ENCODE measurements at regions not wholly inside any gene's neighbourhood (a gene's known extent, or its start where the extent isn't known, plus 50 kb on each side); places are given as distances from the start of the nearest gene placed in this dataset.
A peak's percentile ranks its signal among the peaks of the same experiment; 100 is the strongest.
"Not testable (repeated sequence)": the region's sequence is repeated elsewhere in the genome, so short reads cannot be mapped to it uniquely, and the experiment has no call there.

DNA sequence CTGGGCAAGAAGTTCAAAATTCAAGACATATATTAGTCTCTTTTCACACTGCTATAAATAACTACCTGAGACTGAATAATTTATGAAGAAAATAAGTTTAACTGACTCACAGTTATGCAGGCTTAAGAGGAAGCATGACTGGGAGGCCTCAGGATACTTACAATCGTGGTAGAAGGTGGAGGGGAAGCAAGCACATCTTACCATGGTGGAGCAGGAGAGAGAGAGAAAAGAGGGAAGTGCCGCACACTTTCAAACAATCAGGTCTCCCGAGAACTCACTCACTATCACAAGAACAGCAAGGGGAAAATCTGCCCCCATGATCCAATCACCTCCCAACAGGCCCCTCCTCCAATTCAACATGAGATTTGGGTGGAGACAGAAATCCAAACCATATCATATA is 273.3 kb upstream of the RASGEF1B start:
- Mint-ChIP-seq H3K9me3 (no peaks in the 10 kb centered on the region), H3K4me1 (no peaks in the 10 kb centered on the region), H3K36me3 (no peaks in the 10 kb centered on the region), H3K4me3 (no peak overlapping the region), H3K27ac (no peak overlapping the region)
- DNase-seq (ENCODE audit: low spot score in 2 of 2) (no peak), ATAC-seq (no peak)

DNA sequence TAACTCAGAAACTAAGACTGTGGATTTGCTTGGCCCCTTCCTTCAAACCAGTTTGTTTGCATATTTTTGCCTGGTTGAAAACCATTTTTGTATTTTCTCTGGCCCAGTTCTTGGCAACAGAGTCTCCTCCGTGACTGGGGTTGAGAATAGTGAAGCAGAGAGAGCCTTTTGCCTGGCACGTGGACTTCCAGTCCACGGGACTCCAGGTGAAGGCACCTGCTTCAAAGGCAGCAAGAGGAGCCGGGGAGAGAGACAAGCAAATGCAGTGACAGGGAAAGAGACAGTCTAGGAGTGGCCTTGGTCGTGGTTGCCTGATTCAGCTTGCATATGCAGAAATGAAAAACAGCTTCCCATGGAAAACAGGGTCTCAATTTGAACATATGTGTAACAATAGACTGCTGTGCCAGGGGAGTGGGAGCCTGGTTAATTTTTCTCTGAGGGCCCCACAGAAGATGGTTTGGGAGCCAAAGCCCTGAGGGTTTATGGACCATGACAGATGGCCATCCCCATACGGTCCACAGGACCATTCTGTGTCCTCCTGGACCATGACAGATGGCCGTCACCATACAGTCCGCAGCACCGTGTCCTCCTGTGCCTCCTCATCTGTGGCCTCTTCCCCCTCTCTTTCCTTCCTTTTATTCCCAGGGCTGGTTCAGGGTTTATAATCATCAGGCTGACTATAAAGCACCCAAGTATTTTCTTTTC is 272.2 kb upstream of the RASGEF1B start:
- Mint-ChIP-seq H3K9me3 (no peaks in the 10 kb centered on the region), H3K36me3 (no peaks in the 10 kb centered on the region), H3K4me1 (no peaks in the 10 kb centered on the region), H3K4me3 (no peak overlapping the region), H3K27ac (no peak overlapping the region)
- DNase-seq (ENCODE audit: low spot score in 2 of 2), result no peak
- ATAC-seq, result no peak

DNA sequence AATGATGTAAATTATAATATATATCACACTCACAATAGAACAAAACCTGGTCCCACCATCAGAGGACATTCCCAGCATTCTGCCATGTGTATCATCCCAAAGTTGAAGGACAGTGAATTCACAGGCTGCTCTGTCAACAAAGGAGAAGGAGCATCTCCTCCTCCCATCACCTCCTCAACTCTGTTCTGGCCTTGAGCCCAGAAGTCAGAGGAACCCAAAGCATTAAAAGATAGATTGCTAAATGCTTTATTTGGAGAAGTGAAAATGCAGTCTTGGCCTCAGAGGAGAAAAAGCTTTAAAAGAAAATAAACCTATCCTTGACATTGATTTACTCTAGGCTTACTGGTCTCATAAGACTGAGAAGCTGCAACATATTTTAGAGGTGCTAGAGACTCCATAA is 268.8 kb upstream of the RASGEF1B start:
- Mint-ChIP-seq H3K4me1 (no peaks in the 10 kb centered on the region), H3K36me3 (no peaks in the 10 kb centered on the region), H3K9me3 (no peaks in the 10 kb centered on the region), H3K27ac (no peak overlapping the region), H3K4me3 (no peak overlapping the region)
- ATAC-seq (no peak), DNase-seq (ENCODE audit: low spot score in 2 of 2) (no peak)

DNA sequence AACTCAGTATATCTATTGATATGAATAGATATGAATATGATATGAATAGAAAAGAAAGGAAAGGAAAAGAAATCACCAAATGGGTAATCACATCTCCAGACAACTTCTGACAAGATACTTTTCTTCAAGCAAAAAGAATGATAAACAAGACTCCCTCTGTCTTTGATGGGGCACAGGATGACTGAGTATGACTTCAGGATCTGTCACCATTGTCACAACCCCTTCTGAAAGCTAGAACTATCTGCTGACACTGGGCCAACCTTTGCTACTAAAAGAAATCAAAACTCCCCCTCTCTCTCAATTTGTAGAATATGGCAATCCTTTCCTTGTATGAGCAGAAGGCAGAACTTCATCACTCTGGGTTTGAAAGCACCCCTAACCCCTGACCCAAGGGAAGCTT is 267.2 kb upstream of the RASGEF1B start:
- Mint-ChIP-seq H3K4me1 (no peaks in the 10 kb centered on the region), H3K9me3 (no peaks in the 10 kb centered on the region), H3K36me3 (no peaks in the 10 kb centered on the region), H3K4me3 (no peak overlapping the region), H3K27ac (no peak overlapping the region)
- DNase-seq (ENCODE audit: low spot score in 2 of 2), result no peak
- peak; percentile 68 for ATAC-seq

DNA sequence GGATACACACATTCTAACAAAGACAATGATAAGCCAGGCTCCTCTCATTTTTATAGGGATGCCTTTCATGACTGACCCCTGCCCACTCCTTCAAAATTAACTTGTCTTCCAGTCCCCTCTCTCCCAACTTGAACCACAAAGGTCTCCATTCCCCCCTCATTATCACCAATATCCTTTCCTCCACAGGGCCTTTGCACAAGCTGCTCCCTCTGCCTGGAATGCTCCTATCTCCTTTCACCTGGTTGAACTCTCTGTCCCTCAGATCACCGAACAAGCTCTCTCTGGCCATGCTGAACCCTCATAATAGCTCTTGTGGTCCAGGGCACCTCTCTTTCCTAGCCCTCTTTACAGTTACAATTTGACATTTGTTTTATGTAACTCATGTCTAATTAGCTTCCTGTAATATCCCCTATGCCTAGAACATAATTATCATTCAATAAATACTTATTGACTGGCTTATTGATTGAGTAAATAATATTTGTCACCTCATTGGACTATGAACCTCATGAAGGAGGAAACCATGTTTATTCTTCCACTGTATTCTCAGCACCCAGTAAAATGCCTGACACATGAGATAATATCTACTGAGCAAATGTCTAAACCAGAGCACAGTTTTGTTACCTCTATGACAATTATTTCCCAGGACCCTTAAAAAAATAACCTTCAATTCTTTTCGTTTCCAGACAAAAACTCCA is 266.3 kb upstream of the RASGEF1B start:
- Mint-ChIP-seq H3K9me3 (no peaks in the 10 kb centered on the region), H3K27ac (no peak overlapping the region), H3K4me3 (no peak overlapping the region), H3K36me3 (no peaks in the 10 kb centered on the region), H3K4me1 (no peaks in the 10 kb centered on the region)
- ATAC-seq (no peak), DNase-seq (ENCODE audit: low spot score in 2 of 2) (no peak)

DNA sequence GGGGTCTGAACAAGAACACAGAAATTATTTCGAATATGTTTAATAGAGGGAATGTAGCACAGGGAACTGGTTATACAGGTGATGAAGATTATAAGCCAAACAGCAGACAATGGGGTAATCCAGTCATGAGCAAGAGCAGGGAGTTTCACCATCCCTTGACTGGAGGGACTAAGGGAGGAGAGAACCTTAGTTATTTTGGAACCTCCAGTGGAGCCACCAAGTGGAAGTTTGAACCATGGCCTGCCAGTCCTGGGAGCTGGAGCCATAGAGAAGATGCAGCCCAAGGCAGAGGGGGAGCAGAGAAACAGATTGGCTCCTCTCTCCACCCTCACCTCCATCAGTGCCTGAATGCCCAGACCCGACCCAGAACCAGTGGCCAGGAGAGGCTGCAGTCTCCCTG is 264.6 kb upstream of the RASGEF1B start:
- Mint-ChIP-seq H3K4me1 (no peaks in the 10 kb centered on the region), H3K9me3 (no peaks in the 10 kb centered on the region), H3K27ac (no peak overlapping the region), H3K36me3 (no peaks in the 10 kb centered on the region), H3K4me3 (no peak overlapping the region)
- ATAC-seq (no peak), DNase-seq (ENCODE audit: low spot score in 2 of 2) (no peak)

DNA sequence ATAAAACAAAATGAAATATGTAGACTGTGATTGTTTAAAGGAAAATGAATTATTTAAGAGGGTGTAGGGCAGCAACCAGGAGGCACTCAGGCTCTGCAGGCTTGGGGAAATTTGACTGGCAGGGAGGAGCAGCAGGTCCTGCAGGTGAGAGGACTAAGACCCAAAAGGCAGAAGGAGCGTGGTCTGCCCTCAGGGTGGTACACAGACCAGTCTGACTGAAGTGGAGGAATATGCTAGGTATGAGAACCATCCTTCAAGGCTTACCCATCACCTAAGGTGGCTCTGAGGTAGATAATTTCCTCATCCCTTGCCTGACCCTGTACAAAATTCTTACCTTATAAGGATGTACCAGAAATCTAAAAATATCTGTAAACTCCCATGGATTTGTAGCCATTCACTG is 261.3 kb upstream of the RASGEF1B start:
- DNase-seq (ENCODE audit: low spot score in 2 of 2) (no peak), ATAC-seq (no peak)
- no peak overlapping the region for H3K27ac Mint-ChIP-seq
- no peak overlapping the region for H3K4me3 Mint-ChIP-seq
- H3K9me3 Mint-ChIP-seq, result no peaks in the 10 kb centered on the region
- H3K36me3 Mint-ChIP-seq, result no peaks in the 10 kb centered on the region
- no peaks in the 10 kb centered on the region for H3K4me1 Mint-ChIP-seq

DNA sequence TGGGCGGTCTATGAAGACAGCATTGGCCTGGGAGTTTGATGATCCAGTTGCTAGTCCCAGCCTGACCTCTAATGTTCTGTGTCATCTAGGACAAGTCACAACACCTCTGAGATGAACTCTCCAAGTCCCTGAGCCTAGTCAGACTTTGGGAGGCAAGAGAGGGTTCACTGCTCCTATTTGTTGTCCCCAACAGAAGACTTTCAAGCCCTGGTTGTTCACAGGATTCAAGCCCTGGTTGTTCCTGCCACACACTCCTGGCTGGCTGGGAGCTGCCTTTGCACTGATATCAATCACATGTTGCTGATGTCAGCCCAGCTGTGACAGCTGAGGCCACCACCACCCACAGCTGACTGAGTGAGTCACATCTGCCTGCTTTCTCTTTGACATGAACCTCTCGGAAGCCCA is 253.2 kb upstream of the RASGEF1B start:
- H3K27ac Mint-ChIP-seq, result no peak overlapping the region

DNA sequence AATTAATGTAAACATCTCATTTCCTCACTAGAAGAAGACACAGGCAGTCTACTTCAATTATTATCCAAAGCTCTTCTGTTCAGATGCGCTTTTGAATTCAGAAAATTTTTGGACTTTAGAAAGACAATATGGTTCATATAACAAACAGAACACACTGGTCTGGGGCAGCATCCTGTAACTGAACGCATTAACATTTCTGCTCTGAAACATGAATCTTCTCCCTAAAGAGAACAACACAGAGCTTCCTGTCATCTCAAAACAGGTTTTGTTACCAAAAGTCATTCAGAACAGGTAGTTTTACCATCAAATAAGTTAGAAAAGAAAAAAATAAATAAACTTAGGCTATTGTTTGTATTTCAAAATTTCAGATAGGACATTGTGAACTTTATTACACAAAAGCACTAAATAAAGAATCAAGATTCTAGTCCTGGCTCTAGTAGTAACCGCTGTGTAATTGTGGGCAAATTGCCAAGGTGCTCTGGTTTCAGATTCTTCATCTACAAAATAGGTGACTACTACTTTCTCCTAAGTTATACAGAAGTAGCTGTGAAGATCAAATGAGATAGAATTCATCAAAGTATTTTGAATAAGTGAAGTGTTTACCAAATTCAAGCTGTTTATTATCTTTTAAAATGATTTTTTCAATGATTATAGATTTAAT is 252.3 kb upstream of the RASGEF1B start:
- H3K4me1 Mint-ChIP-seq, result peaks cover 8% of the 10 kb centered on the region
- no peak for ATAC-seq
- no peaks in the 10 kb centered on the region for H3K9me3 Mint-ChIP-seq
- no peaks in the 10 kb centered on the region for H3K36me3 Mint-ChIP-seq
- no peak overlapping the region for H3K27ac Mint-ChIP-seq
- DNase-seq (ENCODE audit: low spot score in 2 of 2), result no peak
- H3K4me3 Mint-ChIP-seq, result no peak overlapping the region

More for the DNA sequence above, 253.2 kb upstream of the RASGEF1B start:
- H3K4me1 Mint-ChIP-seq, result peaks cover 8% of the 10 kb centered on the region
- H3K4me3 Mint-ChIP-seq, result no peak overlapping the region
- H3K36me3 Mint-ChIP-seq, result no peaks in the 10 kb centered on the region
- DNase-seq (ENCODE audit: low spot score in 2 of 2) (peak; percentile 37 to 72), ATAC-seq (peak; percentile 100)
- H3K9me3 Mint-ChIP-seq, result no peaks in the 10 kb centered on the region

DNA sequence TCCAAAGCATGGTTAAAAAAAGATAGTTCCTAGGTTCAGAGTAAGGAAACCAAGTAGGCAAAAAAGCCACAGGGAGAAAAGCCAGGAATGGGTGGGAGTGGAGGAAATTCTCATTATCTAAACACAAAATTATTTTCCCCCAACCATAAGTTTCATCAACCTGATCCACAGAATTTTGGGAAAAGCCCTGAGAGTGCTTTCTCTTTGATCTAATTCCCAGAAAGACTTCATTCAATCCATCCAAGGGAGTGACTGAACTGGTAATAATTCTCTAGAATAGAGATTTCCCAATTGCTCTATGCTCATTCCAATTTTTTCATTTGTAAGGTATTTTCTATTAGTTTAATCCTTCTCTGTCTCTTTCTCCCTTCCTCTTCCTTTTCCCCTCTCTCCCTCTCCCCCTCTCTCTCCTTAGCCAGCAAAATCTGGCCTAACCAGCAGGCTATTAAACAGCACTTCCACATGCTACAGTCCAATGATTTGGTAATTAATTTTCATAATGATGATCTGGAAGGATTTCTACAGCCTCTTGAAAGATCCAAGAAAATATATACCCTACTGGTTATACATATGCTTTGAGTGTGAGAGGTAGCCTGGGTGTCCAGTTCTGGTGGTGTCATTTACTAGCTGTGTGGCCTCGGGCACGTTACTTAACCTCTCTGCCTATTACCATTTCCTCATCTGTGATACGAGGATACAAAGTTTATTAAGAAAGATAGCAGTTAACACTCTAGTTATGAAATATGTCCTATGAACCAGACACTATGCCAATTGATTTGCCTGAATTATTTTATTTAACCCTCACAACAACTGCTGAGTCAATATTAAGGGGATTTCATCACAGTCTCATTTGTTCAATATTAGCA is 251.5 kb upstream of the RASGEF1B start:
- H3K36me3 Mint-ChIP-seq, result no peaks in the 10 kb centered on the region
- no peaks in the 10 kb centered on the region for H3K9me3 Mint-ChIP-seq
- H3K27ac Mint-ChIP-seq, result no peak overlapping the region

DNA sequence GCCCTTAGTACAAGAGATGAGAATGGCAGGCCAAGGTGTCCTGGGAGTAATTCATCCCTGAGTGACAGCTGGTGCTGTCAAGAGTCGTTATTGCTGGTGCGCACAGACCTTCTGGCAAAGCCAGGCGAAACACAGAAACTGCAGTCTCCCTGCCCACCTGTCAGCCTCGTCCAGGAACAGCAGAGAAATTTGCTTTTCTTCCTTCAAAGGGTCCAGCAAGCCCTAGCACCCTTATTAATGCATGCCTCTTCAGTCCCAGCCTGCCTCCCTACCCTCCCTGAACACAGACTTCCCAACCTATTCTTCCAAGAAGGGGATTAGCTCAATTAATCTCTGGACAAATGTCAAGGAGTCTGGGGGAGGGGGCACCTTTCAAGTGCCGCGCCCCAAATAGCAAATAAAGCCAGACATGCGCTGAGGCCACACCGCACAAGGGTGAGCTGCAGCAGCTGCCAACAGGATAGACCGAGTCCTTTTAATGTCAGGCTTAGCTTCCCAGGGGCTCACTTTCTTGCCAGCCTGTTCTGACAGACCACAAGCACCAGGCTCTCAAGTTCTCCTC is 250.7 kb upstream of the RASGEF1B start:
- Mint-ChIP-seq H3K4me3 (no peak overlapping the region), H3K4me1 (peaks cover 8% of the 10 kb centered on the region)
- no peak for ATAC-seq

More for the DNA sequence above, 251.5 kb upstream of the RASGEF1B start:
- ATAC-seq (no peak), DNase-seq (ENCODE audit: low spot score in 2 of 2) (no peak)
- Mint-ChIP-seq H3K4me3 (no peak overlapping the region), H3K4me1 (peaks cover 8% of the 10 kb centered on the region)

DNA sequence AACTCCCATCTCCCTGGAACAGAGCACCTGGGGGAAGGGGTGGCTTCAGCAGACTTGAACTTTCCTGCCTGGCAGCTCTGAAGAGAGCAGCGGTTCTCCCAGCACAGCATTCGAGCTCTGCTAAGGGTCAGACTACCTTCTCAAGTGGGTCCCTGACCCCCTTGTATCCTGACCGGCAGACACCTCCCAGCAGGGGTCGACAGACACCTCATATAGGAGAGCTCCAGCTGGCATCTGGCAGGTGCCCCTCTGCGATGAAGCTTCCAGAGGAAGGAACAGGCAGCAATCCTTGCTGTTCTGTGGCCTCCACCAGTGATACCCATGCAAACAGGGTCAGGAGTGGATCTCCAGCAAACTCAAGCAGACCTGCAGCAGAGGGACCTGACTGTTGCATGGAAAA is 244.1 kb upstream of the RASGEF1B start:
- no peaks in the 10 kb centered on the region for H3K4me1 Mint-ChIP-seq
- H3K9me3 Mint-ChIP-seq, result no peaks in the 10 kb centered on the region
- no peaks in the 10 kb centered on the region for H3K36me3 Mint-ChIP-seq
- no peak overlapping the region for H3K4me3 Mint-ChIP-seq
- H3K27ac Mint-ChIP-seq, result no peak overlapping the region
- no peak for DNase-seq (ENCODE audit: low spot score in 2 of 2)
- ATAC-seq, result no peak

More for the DNA sequence above, 250.7 kb upstream of the RASGEF1B start:
- Mint-ChIP-seq H3K36me3 (no peaks in the 10 kb centered on the region), H3K9me3 (no peaks in the 10 kb centered on the region), H3K27ac (no peak overlapping the region)
- no peak for DNase-seq (ENCODE audit: low spot score in 2 of 2)

DNA sequence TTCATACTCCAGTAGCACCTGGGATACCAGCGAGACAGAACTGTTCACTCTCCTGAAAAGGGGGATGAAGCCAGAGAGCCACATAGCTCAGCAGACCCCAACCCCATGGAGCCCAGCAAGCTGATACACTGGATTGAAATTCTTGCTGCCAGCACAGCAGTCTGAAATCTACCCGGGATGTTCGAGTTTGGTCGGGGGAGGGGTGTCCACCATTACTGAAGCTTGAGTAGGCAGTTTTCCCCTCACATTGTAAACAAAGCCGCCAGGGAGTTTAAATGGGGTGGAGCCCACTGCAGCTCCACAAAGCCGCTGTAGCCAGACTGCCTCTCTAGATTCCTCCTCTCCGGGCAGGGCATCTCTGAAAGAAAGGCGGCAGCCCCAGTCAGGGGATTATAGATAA is 243.7 kb upstream of the RASGEF1B start:
- not testable (repeated sequence) for H3K9me3 Mint-ChIP-seq; ATAC-seq; H3K4me3 Mint-ChIP-seq; H3K36me3 Mint-ChIP-seq; H3K27ac Mint-ChIP-seq; DNase-seq (ENCODE audit: low spot score in 2 of 2); H3K4me1 Mint-ChIP-seq

DNA sequence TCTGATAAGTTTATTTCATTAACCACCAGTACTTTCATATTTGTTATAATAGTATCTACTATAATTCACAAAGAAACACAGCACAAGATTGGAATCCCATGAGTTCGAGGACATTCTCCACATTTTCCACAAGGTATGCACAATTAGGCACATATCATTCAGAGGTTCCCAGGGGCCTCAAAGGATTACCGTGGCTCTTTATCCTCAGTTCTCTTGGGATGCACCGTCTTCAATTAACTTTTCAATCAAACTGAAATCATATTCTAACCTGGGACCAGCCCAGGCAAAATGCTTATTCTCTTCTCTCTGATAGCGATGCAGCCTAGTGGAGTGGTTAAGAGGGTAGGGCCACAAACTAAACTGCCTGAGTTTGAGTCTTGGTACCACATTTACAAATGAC is 242.6 kb upstream of the RASGEF1B start:
- DNase-seq (ENCODE audit: low spot score in 2 of 2) (no peak), ATAC-seq (no peak)
- Mint-ChIP-seq H3K36me3 (no peaks in the 10 kb centered on the region), H3K9me3 (no peaks in the 10 kb centered on the region), H3K4me1 (no peaks in the 10 kb centered on the region), H3K4me3 (no peak overlapping the region), H3K27ac (no peak overlapping the region)

DNA sequence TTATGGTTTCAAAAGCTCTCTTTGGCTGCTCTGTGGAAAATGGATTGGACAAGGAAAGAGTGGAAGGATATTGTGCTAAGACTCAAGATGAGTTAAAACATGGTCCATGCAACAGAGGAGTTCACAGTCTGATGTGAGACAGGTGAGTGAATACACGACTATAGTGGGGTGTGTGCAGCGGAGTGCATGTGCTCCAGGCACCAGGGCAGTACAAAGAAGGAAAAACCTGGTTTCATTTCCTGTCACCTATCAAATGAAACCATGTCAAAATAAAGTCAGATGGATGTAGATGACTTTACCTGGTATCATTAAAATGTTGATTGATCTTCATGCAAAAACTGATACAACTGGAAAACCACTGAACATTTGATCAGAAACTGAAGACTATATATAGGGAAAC is 241.0 kb upstream of the RASGEF1B start:
- Mint-ChIP-seq H3K9me3 (no peaks in the 10 kb centered on the region), H3K36me3 (no peaks in the 10 kb centered on the region), H3K4me3 (no peak overlapping the region), H3K4me1 (no peaks in the 10 kb centered on the region), H3K27ac (no peak overlapping the region)
- DNase-seq (ENCODE audit: low spot score in 2 of 2) (no peak), ATAC-seq (no peak)
